ENCODE measurements at regions not wholly inside any gene's neighbourhood (a gene's known extent, or its start where the extent isn't known, plus 50 kb on each side); places are given as distances from the start of the nearest gene placed in this dataset.
A peak's percentile ranks its signal among the peaks of the same experiment; 100 is the strongest.

- peaks cover 12% of the 10 kb centered on the region for H3K27me3 Mint-ChIP-seq
- no peak overlapping the region for H3K4me3 Mint-ChIP-seq
- H3K4me1 Mint-ChIP-seq (ENCODE audit: unreplicated experiment): peaks cover 41% of the 10 kb centered on the region
- TF ChIP-seq, protein P1, sequence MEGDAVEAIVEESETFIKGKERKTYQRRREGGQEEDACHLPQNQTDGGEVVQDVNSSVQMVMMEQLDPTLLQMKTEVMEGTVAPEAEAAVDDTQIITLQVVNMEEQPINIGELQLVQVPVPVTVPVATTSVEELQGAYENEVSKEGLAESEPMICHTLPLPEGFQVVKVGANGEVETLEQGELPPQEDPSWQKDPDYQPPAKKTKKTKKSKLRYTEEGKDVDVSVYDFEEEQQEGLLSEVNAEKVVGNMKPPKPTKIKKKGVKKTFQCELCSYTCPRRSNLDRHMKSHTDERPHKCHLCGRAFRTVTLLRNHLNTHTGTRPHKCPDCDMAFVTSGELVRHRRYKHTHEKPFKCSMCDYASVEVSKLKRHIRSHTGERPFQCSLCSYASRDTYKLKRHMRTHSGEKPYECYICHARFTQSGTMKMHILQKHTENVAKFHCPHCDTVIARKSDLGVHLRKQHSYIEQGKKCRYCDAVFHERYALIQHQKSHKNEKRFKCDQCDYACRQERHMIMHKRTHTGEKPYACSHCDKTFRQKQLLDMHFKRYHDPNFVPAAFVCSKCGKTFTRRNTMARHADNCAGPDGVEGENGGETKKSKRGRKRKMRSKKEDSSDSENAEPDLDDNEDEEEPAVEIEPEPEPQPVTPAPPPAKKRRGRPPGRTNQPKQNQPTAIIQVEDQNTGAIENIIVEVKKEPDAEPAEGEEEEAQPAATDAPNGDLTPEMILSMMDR (conservative IDR thresholded peaks at IDR 0.05): no peak
- no peak for DNase-seq (ENCODE audit: extremely low spot score, unreplicated experiment)
- no peak overlapping the region for H3K27ac Mint-ChIP-seq
- H3K9me3 Mint-ChIP-seq: peaks cover 10% of the 10 kb centered on the region
- H3K36me3 Mint-ChIP-seq: no peaks in the 10 kb centered on the region
These were observed 330.3 kb upstream of the NPVF start for GRCh38 chr7:25558605-25559004.

DNA sequence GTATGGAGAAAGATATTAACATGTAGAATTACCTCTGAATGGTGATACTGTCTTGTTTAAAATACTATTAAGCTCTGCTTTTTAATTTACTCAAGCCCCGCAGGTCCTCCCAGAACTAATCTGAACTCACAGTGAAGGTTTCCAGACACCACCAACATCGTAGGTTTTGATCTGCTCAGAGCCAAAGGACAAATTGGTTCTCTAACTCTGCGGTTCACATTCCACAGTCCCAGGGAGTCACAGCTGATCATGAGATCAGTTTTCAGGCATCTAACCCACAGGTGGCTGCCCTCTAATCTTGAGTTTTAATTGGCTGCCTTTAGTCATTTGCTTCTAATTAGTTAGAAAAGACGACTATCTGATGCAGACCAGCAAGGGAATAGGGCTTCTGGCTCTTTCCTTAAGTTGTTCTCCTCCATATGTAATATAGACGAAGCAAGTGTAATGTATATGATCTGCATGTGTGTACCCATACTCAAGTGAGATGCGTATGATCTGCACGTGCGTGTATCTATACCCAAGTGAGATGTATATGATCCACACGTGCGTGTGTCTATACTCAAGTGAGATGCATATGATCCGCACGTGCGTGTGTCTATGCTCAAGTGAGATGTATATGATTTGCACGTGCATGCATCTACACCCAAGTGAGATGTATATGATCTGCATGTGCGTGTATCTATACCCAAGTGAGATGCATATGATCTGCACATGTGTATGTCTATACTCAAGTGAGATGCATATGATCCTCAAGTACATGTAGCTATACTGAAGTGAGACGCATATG is 331.5 kb upstream of the NPVF start:
- TF ChIP-seq, protein P1 (conservative IDR thresholded peaks at IDR 0.05): no peak
- peaks cover 35% of the 10 kb centered on the region for H3K4me1 Mint-ChIP-seq (ENCODE audit: unreplicated experiment)
- peaks cover 10% of the 10 kb centered on the region for H3K9me3 Mint-ChIP-seq
- peaks cover 12% of the 10 kb centered on the region for H3K27me3 Mint-ChIP-seq
- H3K27ac Mint-ChIP-seq: no peak overlapping the region
- no peak overlapping the region for H3K4me3 Mint-ChIP-seq
- no peaks in the 10 kb centered on the region for H3K36me3 Mint-ChIP-seq
- DNase-seq (ENCODE audit: extremely low spot score, unreplicated experiment): no peak

DNA sequence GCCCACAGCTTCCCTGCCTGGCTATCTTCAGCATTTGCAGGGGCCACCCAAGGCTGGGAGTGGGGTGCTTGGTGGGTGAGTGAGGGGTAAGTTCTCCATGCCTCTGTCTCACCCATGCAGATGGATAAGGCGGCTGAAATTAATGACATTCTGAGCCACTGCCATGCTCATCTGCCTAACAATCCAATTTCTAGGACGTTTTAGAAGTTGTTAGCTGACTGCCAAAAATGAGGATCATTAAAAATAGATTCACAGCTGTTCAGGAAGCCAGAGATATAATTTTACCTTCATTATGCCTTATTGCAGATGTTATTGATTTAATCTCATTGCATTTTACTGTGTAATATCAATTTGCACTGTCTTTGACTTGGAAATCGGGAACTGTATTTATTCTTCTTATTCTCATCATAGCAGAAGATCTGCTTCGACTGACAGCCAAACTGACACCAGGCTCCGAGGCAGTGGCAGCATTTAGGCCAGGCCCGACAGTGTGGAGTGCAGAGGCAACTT is 334.4 kb upstream of the NPVF start:
- DNase-seq (ENCODE audit: extremely low spot score, unreplicated experiment): no peak
- Mint-ChIP-seq H3K9me3 (peaks cover 10% of the 10 kb centered on the region), H3K4me1 (ENCODE audit: unreplicated experiment) (peaks cover 30% of the 10 kb centered on the region), H3K4me3 (no peak overlapping the region), H3K27ac (no peak overlapping the region), H3K36me3 (no peaks in the 10 kb centered on the region), H3K27me3 (peaks cover 16% of the 10 kb centered on the region)
- TF ChIP-seq, protein P1 (conservative IDR thresholded peaks at IDR 0.05): no peak

- Mint-ChIP-seq H3K9me3 (peaks cover under 1% of the 10 kb centered on the region), H3K27ac (no peak overlapping the region)
- no peak for DNase-seq (ENCODE audit: extremely low spot score, unreplicated experiment)
These were observed 336.7 kb upstream of the NPVF start for GRCh38 chr7:25565002-25565401.

DNA sequence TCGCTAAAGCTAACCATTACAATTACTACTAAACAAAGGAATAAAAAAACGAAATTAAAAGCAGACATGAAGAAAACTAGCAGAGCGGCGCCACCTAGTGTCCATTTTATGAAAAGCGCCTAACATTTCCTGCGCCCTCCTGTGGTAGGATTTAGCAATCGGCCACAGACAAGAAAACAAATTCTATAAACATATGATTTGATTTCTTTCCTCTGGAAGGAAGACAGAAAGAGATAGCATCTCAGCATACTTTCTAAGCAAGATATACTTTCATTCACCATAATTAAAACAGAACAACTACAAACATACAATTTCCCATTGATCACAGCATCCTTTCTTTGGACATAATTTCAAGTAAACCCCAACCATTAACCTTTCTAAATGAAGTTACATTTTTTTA is 337.7 kb upstream of the NPVF start:
- Mint-ChIP-seq H3K36me3 (no peaks in the 10 kb centered on the region), H3K4me1 (ENCODE audit: unreplicated experiment) (peaks cover 23% of the 10 kb centered on the region), H3K27ac (peak overlapping the region; percentile 4), H3K4me3 (peak overlapping the region; percentile 2), H3K9me3 (no peaks in the 10 kb centered on the region), H3K27me3 (peaks cover 8% of the 10 kb centered on the region)
- no peak for DNase-seq (ENCODE audit: extremely low spot score, unreplicated experiment)
- TF ChIP-seq, protein P1 (conservative IDR thresholded peaks at IDR 0.05): peak; percentile 100

More at GRCh38 chr7:25565002-25565401, 336.7 kb upstream of the NPVF start:
- TF ChIP-seq, protein P1 (conservative IDR thresholded peaks at IDR 0.05): no peak
- peaks cover 23% of the 10 kb centered on the region for H3K4me1 Mint-ChIP-seq (ENCODE audit: unreplicated experiment)
- H3K36me3 Mint-ChIP-seq: no peaks in the 10 kb centered on the region
- no peak overlapping the region for H3K4me3 Mint-ChIP-seq
- H3K27me3 Mint-ChIP-seq: peaks cover 13% of the 10 kb centered on the region
